Erythroblast (primary cell): ENCODE measurements at regions not wholly inside any gene's neighbourhood (a gene's known extent, or its start where the extent isn't known, plus 50 kb on each side); places are given as distances from the start of the nearest gene placed in this dataset.
"Not testable (repeated sequence)": the region's sequence is repeated elsewhere in the genome, so short reads cannot be mapped to it uniquely, and the experiment has no call there.

Experiments
- GATA1 ChIP-seq: IDR thresholded peaks from 2 replicates; pipeline ENCODE4 v1.6.1; 2011; ENCODE audit warnings: low read depth, mild to moderate bottlenecking, control low read depth, low read length, moderate library complexity
- POLR2A ChIP-seq: IDR thresholded peaks from 2 replicates; pipeline ENCODE4 v1.6.1; 2011; ENCODE audit warnings: mild to moderate bottlenecking, low read length

DNA sequence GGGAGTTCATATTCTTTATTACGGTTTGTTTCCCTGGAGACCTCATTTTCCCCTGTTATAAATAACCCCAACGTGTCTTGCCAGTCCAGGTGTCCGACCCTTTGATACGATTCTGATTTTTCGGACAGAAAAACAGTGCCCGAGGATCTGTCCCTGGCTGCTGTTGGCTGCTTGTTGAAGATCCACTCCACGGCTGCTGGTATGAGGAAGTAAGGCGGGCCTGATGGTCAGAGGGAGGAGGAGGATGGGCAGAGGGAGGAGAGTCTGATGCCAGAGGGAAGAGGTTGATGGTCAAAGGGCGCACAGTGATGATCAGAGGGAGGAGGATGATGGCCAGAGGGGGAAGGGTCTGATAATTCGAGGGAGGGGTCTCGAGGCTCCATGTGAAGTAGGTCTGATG, 99.9 kb downstream of the ATP6V0E2 start:
- TF ChIP-seq POLR2A, GATA1: not testable (repeated sequence)
